NT2/D1 (cell line): ENCODE measurements at regions not wholly inside any gene's neighbourhood (a gene's known extent, or its start where the extent isn't known, plus 50 kb on each side); places are given as distances from the start of the nearest gene placed in this dataset.

ENCODE experiments used
- SUZ12 ChIP-seq: IDR thresholded peaks from 2 replicates; pipeline ENCODE4 v1.6.1; 2011; ENCODE audit not compliant: insufficient read length, insufficient read depth; ENCODE audit errors: extremely low read depth
- YY1 ChIP-seq: IDR thresholded peaks from 2 replicates; pipeline ENCODE4 v1.6.1; 2011; ENCODE audit not compliant: insufficient read length, insufficient read depth
- ZNF274 ChIP-seq: IDR thresholded peaks from 2 replicates; pipeline ENCODE4 v1.6.1; 2011; ENCODE audit warnings: mild to moderate bottlenecking, low read depth, low read length

GRCh38 chr21:15298306-15298705, 233.5 kb upstream of the NRIP1 start:
- TF ChIP-seq SUZ12 (no peak), ZNF274 (no peak), YY1 (no peak)
